Ovary (tissue), 7 donors: ENCODE measurements at regions not wholly inside any gene's neighbourhood (a gene's known extent, or its start where the extent isn't known, plus 50 kb on each side); places are given as distances from the start of the nearest gene placed in this dataset.

ENCODE experiments used
- DNase-seq, 5 donors: peaks; one replicate each; pipeline ENCODE4 v3.0.0-alpha.2; 2019 to 2020
- H3K27ac ChIP-seq, 2 donors: fragments of 200-600 bp; one replicate each; pipeline versions ENCODE4 v1.5.1 to v1.8.0; 2019 to 2022
- H3K27me3 ChIP-seq: fragments of 200-600 bp; one replicate; pipeline ENCODE4 v1.8.0; 2022
- H3K36me3 ChIP-seq: fragments of 200-600 bp; sonication (generic); one replicate; pipeline ENCODE4 v1.5.1; 2019
- H3K4me1 ChIP-seq: one replicate; pipeline ENCODE4 v1.8.1; 2013; ENCODE audit warnings: mild to moderate bottlenecking, moderate library complexity; ENCODE audit not compliant: insufficient read depth
- H3K4me3 ChIP-seq: fragments of 200-600 bp; sonication (generic); one replicate; pipeline ENCODE4 v1.5.1; 2017
- H3K9me3 ChIP-seq, 2 donors: fragments of 200-600 bp in 1 of 2; sonication (generic) in 1 of 2; one replicate each; pipeline versions ENCODE4 v1.5.1 to v1.8.1; 2013 to 2019; ENCODE audit warnings: mild to moderate bottlenecking in 1 of 2, moderate library complexity in 1 of 2
- EP300 ChIP-seq: sonication (generic); formaldehyde crosslinking; IDR thresholded peaks from one replicate; pipeline ENCODE4 v1.6.1; 2017; ENCODE audit warnings: antibody characterized with exemption
- POLR2A ChIP-seq: fragments of 450-650 bp; IDR thresholded peaks from one replicate; pipeline ENCODE4 v1.6.1; 2017; ENCODE audit warnings: antibody characterized with exemption, mild to moderate bottlenecking, moderate library complexity
- WGBS, 3 donors: extraction: QIAGEN DNeasy Blood & Tissue Kit in 1 of 3; methylation state at CpG; one replicate each; pipeline versions ENCODE4 v1.1.5 to v1.1.7; 2013 to 2017; 5-methylcytosine and 5-hydroxymethylcytosine counted together
- intact Hi-C, 4 donors: fragments of 100-400 bp; cut with DNase I; formaldehyde crosslinking; loops; one replicate each; pipeline versions ENCODE4 v1.11.0 to v1.15.1; 2022 to 2023
- TF ChIP-seq, protein P1 (sequence below), 3 donors: fragments of 450-650 bp in 2 of 3; fragments of 200-600 bp in 1 of 3; IDR thresholded peaks; one replicate each; pipeline versions ENCODE4 v1.5.1 to v1.8.0; 2016 to 2022; ENCODE audit warnings: antibody characterized with exemption in 3 of 3, mild to moderate bottlenecking in 1 of 3
- donor health status: DM: no; HTN: no; CAD: no; lungs with moderate emphysema.
- donor health status: DM: no; HTN: no; CAD: no.
- donor health status: Bipolar disorder and iron deficiency.
- donor health status: DM: no; HTN: no; CAD: no.
- donor health status: DM: yes; HTN: yes; CAD: no.

DNA sequence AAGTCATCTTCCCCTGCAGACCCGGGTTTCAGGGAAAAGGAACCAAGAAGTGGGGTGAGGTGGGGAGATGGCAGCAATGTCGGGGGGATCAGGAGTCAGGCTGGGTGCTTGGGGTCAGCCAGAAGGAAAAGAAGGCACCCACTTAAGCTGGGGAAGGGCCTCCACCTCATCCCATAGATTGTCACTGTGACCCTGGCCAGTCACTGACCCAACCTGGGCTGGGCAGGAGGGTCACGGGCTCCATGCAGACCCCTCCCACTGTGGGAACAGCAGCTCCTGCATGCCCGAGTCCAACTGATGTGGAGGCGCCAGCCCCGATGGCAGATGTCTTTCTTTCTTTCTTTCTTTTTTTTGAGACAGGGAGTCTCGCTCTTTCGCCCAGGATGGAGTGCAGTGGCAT is 53.6 kb upstream of the HAAO start:
- Histone ChIP-seq H3K27ac (peak overlapping the region in 1 of 2 donors; percentile 75), H3K4me1 (peaks cover 18% of the 10 kb centered on the region), H3K4me3 (no peak overlapping the region), H3K9me3 (no peaks in the 10 kb centered on the region), H3K27me3 (no peaks in the 10 kb centered on the region), H3K36me3 (no peaks in the 10 kb centered on the region)
- DNase-seq: peak in 2 of 5 donors; percentile 17 to 24
- 75 to 78% (median 76%) methylated on average over 8 of the region's 8 CpGs for WGBS, 3 donors
- intact Hi-C loops: loop anchor here in 2 of 4 donors (5.0 kb wide), 1 partner anchor 81 kb away; no protein-coding TSS in a partner anchor
- TF ChIP-seq EP300 (no peak), POLR2A (no peak)
- TF ChIP-seq, protein P1, sequence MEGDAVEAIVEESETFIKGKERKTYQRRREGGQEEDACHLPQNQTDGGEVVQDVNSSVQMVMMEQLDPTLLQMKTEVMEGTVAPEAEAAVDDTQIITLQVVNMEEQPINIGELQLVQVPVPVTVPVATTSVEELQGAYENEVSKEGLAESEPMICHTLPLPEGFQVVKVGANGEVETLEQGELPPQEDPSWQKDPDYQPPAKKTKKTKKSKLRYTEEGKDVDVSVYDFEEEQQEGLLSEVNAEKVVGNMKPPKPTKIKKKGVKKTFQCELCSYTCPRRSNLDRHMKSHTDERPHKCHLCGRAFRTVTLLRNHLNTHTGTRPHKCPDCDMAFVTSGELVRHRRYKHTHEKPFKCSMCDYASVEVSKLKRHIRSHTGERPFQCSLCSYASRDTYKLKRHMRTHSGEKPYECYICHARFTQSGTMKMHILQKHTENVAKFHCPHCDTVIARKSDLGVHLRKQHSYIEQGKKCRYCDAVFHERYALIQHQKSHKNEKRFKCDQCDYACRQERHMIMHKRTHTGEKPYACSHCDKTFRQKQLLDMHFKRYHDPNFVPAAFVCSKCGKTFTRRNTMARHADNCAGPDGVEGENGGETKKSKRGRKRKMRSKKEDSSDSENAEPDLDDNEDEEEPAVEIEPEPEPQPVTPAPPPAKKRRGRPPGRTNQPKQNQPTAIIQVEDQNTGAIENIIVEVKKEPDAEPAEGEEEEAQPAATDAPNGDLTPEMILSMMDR (IDR thresholded peaks at IDR 0.05): no peak

DNA sequence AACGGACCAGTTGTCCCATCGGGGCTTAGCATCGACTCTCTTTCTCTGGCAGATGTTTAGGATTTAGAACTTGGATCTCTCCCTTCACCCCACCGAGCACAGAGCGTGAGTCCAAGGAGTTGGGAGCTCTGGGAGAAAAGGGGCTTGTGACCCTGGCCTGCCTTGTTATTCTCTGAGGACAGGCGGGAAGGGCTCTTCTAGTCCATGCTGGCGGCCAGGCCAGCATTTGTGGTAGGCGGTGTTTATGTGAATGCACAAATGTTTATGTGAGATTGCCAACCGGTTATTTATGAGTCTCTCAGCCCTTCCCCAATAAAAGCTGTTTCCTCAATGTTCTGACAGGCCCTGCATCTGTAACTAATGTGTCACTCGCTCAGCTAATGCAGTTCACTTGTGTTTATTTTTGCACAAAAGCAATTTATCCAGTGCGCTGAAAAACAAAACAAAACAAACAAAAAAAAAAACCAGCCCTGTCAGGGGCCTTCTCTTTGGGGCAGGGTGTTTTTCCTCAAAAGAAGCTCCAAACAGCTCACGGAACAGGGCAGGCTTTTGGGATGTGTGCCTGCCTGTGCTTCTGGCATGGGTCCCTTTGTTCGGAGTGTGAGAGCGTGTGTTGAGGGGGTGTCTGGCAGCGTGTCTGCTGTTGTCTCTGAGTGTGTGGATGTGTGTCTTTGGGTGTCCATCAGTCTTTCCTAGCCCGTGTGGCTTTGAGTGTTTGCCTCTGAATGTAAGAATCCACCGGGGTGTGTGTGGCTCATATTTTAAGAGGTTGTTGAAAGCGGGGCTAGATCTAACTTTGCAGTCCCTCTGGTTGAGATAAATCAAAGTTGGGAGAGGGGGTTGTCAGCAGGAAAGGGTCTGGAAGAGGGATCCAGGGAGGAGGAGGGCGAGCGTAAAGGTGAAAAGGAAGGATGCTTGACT is 52.8 kb upstream of the HAAO start:
- H3K9me3 ChIP-seq: no peaks in the 10 kb centered on the region
- peaks cover 24% of the 10 kb centered on the region for H3K4me1 ChIP-seq
- 11 to 22% (median 12%) methylated on average over 20 of the region's 20 CpGs for WGBS, 3 donors
- no peaks in the 10 kb centered on the region for H3K36me3 ChIP-seq
- DNase-seq: peak; percentile 61 to 79 (median 73)
- no peak for TF ChIP-seq POLR2A
- TF ChIP-seq, protein P1 (IDR thresholded peaks at IDR 0.05): no peak
- TF ChIP-seq EP300: no peak
- H3K27me3 ChIP-seq: no peaks in the 10 kb centered on the region
- no peak overlapping the region for H3K4me3 ChIP-seq
- peak overlapping the region in 1 of 2 donors; percentile 75 for H3K27ac ChIP-seq
- intact Hi-C loops: loop anchor here in 2 of 4 donors (5.0 kb wide), 1 partner anchor 82 kb away; no protein-coding TSS in a partner anchor

DNA sequence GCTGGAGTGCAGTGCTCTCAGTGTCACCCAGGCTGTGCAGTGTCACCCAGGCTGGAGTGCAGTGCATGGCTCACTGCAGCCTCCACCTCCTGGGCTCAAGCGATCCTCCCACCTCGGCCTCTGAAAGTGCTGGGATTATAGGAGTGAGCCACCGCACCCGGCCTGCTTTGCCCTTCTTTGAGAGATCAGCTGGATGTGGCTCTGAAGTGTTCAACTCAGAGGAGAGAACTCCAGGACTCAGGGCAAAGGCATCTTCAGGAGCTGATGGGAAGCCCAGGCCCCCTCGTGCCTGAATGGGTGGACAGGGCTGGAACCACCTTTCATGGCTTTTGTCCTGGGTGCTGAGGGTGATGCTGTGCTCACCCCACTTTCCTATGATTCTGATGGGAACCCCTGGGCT is 52.0 kb upstream of the HAAO start:
- Histone ChIP-seq H3K36me3 (no peaks in the 10 kb centered on the region), H3K27ac (peak overlapping the region in 1 of 2 donors; percentile 75), H3K4me3 (no peak overlapping the region), H3K9me3 (no peaks in the 10 kb centered on the region), H3K4me1 (peaks cover 26% of the 10 kb centered on the region), H3K27me3 (no peaks in the 10 kb centered on the region)
- intact Hi-C loops: no loop called here
- TF ChIP-seq EP300 (no peak), POLR2A (no peak)
- TF ChIP-seq, protein P1 (IDR thresholded peaks at IDR 0.05): no peak
- DNase-seq: peak in 2 of 5 donors; percentile 18 to 23
- 87 to 90% (median 89%) methylated on average over 5 of the region's 5 CpGs for WGBS, 3 donors

DNA sequence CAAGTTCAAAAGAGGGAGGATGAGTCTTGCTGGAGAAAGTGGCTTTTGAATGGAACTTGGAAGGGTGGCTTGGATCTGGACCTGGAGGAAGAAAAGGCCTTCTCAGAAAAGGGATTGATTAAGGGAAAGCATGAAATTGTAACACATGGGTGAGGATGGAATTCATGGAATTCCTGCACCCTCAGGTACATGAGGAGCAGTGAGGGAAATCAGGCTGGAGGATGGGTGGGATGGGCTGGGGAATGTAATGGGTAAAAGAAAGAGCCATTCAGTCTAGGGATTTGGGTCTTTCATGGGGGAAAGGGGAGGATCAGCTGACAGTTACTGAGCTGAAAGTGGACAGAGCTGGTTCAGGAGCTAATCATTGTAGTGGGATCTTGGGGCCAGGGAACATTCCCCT is 51.2 kb upstream of the HAAO start:
- Histone ChIP-seq H3K9me3 (no peaks in the 10 kb centered on the region), H3K4me1 (peaks cover 26% of the 10 kb centered on the region), H3K4me3 (no peak overlapping the region), H3K27me3 (no peaks in the 10 kb centered on the region), H3K36me3 (no peaks in the 10 kb centered on the region), H3K27ac (no peak overlapping the region)
- intact Hi-C loops: no loop called here
- DNase-seq: peak in 1 of 5 donors; percentile 2
- TF ChIP-seq, protein P1 (IDR thresholded peaks at IDR 0.05): no peak
- no peak for TF ChIP-seq EP300
